NT2/D1 (cell line): ENCODE measurements at regions not wholly inside any gene's neighbourhood (a gene's known extent, or its start where the extent isn't known, plus 50 kb on each side); places are given as distances from the start of the nearest gene placed in this dataset.

Experiments used
- DNase-seq: peaks from one replicate; pipeline ENCODE4 v3.0.0-alpha.2; 2011; ENCODE audit warnings: low read depth, low spot score
- H3K27me3 ChIP-seq: 2 replicates; pipeline ENCODE4 v1.6.0; 2011; ENCODE audit warnings: mild to moderate bottlenecking; ENCODE audit not compliant: insufficient read length, insufficient read depth
- H3K36me3 ChIP-seq: 2 replicates; pipeline ENCODE4 v1.6.1; 2011; ENCODE audit warnings: mild to moderate bottlenecking, low read length, mixed read lengths; ENCODE audit not compliant: insufficient read depth, insufficient read length
- H3K4me1 ChIP-seq: 2 replicates; pipeline ENCODE4 v1.5.1; 2011; ENCODE audit not compliant: insufficient read depth, insufficient read length
- H3K4me3 ChIP-seq: 2 replicates; pipeline ENCODE4 v1.5.1; 2011; ENCODE audit warnings: low read depth; ENCODE audit not compliant: insufficient read length
- H3K9ac ChIP-seq: 2 replicates; pipeline ENCODE4 v1.6.0; 2011; ENCODE audit warnings: low read depth; ENCODE audit not compliant: insufficient read length
- H3K9me3 ChIP-seq: 2 replicates; pipeline ENCODE4 v1.5.1; 2011; ENCODE audit warnings: mild to moderate bottlenecking, low read length; ENCODE audit not compliant: insufficient read depth
- SUZ12 ChIP-seq: IDR thresholded peaks from 2 replicates; pipeline ENCODE4 v1.6.1; 2011; ENCODE audit not compliant: insufficient read length, insufficient read depth; ENCODE audit errors: extremely low read depth
- YY1 ChIP-seq: IDR thresholded peaks from 2 replicates; pipeline ENCODE4 v1.6.1; 2011; ENCODE audit not compliant: insufficient read length, insufficient read depth
- ZNF274 ChIP-seq: IDR thresholded peaks from 2 replicates; pipeline ENCODE4 v1.6.1; 2011; ENCODE audit warnings: mild to moderate bottlenecking, low read depth, low read length

DNA sequence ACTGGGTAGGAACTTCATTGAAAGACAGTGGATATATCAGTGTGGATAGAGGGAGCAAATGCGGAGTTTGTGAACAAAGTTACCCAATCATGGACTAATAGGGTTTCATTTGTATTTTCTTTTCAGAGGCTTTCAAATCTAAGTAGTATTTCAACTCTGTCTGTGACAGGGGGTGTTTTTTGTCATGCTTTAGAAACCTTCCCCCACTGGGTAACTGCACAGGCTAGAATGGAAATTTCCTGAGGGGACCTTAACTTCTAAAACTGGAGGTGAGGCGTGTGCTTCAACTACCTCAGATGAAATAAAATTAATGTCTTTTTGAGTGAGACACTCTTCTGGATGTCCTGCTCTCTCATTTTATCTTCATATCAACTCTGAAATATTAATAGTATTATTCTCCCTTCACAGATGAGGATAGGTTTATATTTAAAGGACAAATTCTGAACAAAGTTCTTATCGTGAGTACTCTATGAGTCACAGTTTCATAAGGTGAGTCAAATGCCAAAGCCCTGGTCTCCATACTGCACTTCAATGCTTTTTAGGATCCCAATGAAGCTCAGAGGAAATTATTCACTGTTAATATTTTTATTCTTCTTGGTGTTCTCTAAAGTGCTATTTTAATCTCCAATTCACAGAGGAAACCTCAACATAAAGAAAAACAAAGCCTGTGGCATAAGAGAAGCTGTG lies 770.6 kb downstream of the CCSER2 start:
- Histone ChIP-seq H3K9ac (no peak overlapping the region), H3K27me3 (no peaks in the 10 kb centered on the region), H3K4me1 (no peaks in the 10 kb centered on the region), H3K36me3 (no peaks in the 10 kb centered on the region), H3K9me3 (no peaks in the 10 kb centered on the region), H3K4me3 (no peak overlapping the region)
- TF ChIP-seq SUZ12 = no peak
- TF ChIP-seq ZNF274 = no peak
- no peak for TF ChIP-seq YY1
- DNase-seq = no peak

DNA sequence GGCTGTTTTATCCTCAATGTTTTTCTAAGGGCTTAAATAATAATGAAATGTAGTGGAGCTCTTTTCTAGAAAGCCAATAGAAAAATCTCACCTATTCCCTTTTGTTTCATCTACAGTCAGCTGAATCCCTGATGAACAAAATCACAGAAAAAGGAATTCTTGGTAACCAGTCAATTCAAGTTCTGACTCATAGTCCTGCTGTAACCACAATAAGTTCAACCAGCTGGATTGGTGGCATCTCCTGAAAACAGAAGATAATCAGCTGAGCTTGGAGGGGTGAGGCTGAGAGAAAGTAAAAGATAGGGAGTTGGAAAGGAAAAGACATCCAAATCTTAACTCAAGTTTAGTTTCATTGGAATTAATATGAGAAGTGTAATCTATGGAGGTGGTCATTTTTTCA lies 772.1 kb downstream of the CCSER2 start:
- Histone ChIP-seq H3K27me3 (no peaks in the 10 kb centered on the region), H3K9me3 (no peaks in the 10 kb centered on the region), H3K36me3 (no peaks in the 10 kb centered on the region), H3K4me3 (no peak overlapping the region), H3K4me1 (no peaks in the 10 kb centered on the region), H3K9ac (no peak overlapping the region)
- no peak for DNase-seq
- TF ChIP-seq SUZ12 (no peak), YY1 (no peak), ZNF274 (no peak)

DNA sequence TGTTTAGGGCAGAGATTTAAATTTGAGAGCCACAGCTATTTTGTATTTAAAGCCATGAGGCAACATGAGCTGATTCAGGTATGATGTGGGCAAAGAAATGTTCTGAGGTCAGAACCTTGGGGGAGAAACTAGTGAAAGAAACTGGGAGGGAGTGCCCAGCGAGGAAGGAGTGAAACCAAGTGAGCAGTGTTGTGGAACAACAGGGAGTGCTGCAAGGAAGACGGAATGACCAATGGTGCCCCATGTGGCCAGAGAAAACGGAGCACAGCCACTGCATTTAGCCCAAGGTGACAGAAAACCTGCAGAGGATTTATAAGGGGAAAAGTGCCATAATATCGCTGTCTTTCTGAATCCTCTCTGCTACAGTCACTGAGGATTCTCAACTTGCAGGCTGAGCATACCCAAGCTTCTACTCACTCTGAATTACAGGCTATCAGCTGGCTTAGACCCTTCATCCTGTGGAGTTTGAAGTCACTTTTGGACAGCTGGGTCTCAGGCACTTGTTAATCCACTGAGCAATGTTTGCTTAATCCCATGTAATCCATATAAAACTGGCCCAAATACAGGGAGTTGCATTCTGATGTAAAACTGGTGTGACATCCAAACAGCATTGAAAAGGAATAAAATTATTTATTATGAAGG lies 777.3 kb downstream of the CCSER2 start:
- Histone ChIP-seq H3K9ac (no peak overlapping the region), H3K4me3 (no peak overlapping the region), H3K36me3 (no peaks in the 10 kb centered on the region), H3K4me1 (no peaks in the 10 kb centered on the region), H3K27me3 (no peaks in the 10 kb centered on the region), H3K9me3 (no peaks in the 10 kb centered on the region)
- DNase-seq = no peak
- TF ChIP-seq SUZ12 (no peak), YY1 (no peak), ZNF274 (no peak)

- no peaks in the 10 kb centered on the region for H3K27me3 ChIP-seq
- no peak overlapping the region for H3K9ac ChIP-seq
- H3K9me3 ChIP-seq = no peaks in the 10 kb centered on the region
- no peak for DNase-seq
- no peak overlapping the region for H3K4me3 ChIP-seq
- no peaks in the 10 kb centered on the region for H3K4me1 ChIP-seq
- TF ChIP-seq YY1 (no peak), SUZ12 (no peak)
- H3K36me3 ChIP-seq = no peaks in the 10 kb centered on the region
These were observed 782.9 kb downstream of the CCSER2 start for GRCh38 chr10:85111271-85111670.

- TF ChIP-seq ZNF274 (no peak), SUZ12 (no peak), YY1 (no peak)
- no peak overlapping the region for H3K9ac ChIP-seq
- DNase-seq = no peak
- H3K36me3 ChIP-seq = no peaks in the 10 kb centered on the region
- H3K4me3 ChIP-seq = no peak overlapping the region
- no peaks in the 10 kb centered on the region for H3K4me1 ChIP-seq
- peaks cover 4% of the 10 kb centered on the region; the same call in 1 of the 2 replicates for H3K9me3 ChIP-seq
- H3K27me3 ChIP-seq = no peaks in the 10 kb centered on the region
These were observed 796.2 kb downstream of the CCSER2 start for GRCh38 chr10:85124603-85125051.

GRCh38 chr10:85137253-85137652 lies 808.9 kb downstream of the CCSER2 start:
- no peak overlapping the region for H3K9ac ChIP-seq
- no peaks in the 10 kb centered on the region for H3K27me3 ChIP-seq
- DNase-seq = no peak
- no peaks in the 10 kb centered on the region for H3K4me1 ChIP-seq
- H3K9me3 ChIP-seq = no peaks in the 10 kb centered on the region
- H3K4me3 ChIP-seq = no peak overlapping the region
- no peaks in the 10 kb centered on the region for H3K36me3 ChIP-seq
- TF ChIP-seq ZNF274 (no peak), YY1 (no peak), SUZ12 (no peak)

DNA sequence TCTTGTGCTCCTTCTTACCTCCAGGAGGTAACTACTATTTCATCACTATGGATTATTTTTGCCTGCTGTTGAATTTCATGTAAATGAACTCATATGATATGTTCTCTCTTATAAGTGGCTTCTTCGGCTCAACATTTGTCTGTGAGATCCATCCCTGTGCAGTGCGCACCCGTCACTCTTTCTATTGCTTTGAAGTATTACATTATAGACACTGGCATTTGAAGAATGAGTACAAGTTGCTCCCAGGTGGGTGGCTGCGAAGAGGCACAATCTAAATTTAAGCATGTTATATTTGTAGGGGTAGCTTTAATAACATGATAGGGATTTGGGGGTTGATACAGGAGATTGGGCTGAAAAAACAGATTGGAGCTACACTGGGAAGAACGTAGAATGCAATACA lies 809.7 kb downstream of the CCSER2 start:
- no peak overlapping the region for H3K9ac ChIP-seq
- TF ChIP-seq YY1 = no peak
- no peak for TF ChIP-seq ZNF274
- no peak for TF ChIP-seq SUZ12
- no peaks in the 10 kb centered on the region for H3K27me3 ChIP-seq
- no peaks in the 10 kb centered on the region for H3K36me3 ChIP-seq
- DNase-seq = no peak
- no peaks in the 10 kb centered on the region for H3K9me3 ChIP-seq
- H3K4me3 ChIP-seq = no peak overlapping the region
- no peaks in the 10 kb centered on the region for H3K4me1 ChIP-seq
